Natural killer cell treated with Interleukin-12 subunit alpha and Interleukin-12 subunit beta and Interleukin-15 and Interleukin-18, amount 100 ng/mL, for 72 hours (primary cell): ENCODE measurements at regions not wholly inside any gene's neighbourhood (a gene's known extent, or its start where the extent isn't known, plus 50 kb on each side); places are given as distances from the start of the nearest gene placed in this dataset.
A peak's percentile ranks its signal among the peaks of the same experiment; 100 is the strongest.

Source experiments
- ATAC-seq, 2 donors: fragments of 150-1000 bp; cut with Tn5 transposase in 1 of 2; sonication (Bioruptor Pico), chemical (Tn5 transposase) in 1 of 2; 2 replicates each; pipeline ENCODE4 v1.10.0; 2021
- DNase-seq: peaks from one replicate; pipeline ENCODE4 v3.0.0; 2022; ENCODE audit warnings: low spot score
- H3K27ac Mint-ChIP-seq, 2 donors: 1 replicate in 1 of 2; 2 replicates in 1 of 2; pipeline ENCODE4 v1.8.0; 2022; ENCODE audit warnings: mixed read lengths in 2 of 2, mild to moderate bottlenecking in 1 of 2, moderate library complexity in 1 of 2
- H3K27me3 Mint-ChIP-seq, 2 donors: 1 replicate in 1 of 2; 2 replicates in 1 of 2; pipeline ENCODE4 v1.8.0; 2022; ENCODE audit warnings: mixed read lengths in 2 of 2
- H3K36me3 Mint-ChIP-seq: one replicate; pipeline ENCODE4 v1.8.0; 2022; ENCODE audit warnings: mixed read lengths
- H3K4me1 Mint-ChIP-seq, 2 donors: 1 replicate in 1 of 2; 2 replicates in 1 of 2; pipeline ENCODE4 v1.8.0; 2022; ENCODE audit warnings: low read depth in 2 of 2, mixed read lengths in 2 of 2, mild to moderate bottlenecking in 1 of 2
- H3K4me3 Mint-ChIP-seq: one replicate; pipeline ENCODE4 v1.8.0; 2022; ENCODE audit warnings: mixed read lengths
- H3K9me3 Mint-ChIP-seq: 2 replicates; pipeline ENCODE4 v1.8.0; 2022; ENCODE audit warnings: mixed read lengths

- H3K36me3 Mint-ChIP-seq: no peaks in the 10 kb centered on the region
- H3K4me1 Mint-ChIP-seq: no peaks in the 10 kb centered on the region
- H3K27me3 Mint-ChIP-seq: peaks cover 24 to 64% of the 10 kb centered on the region in 2 donors
- H3K4me3 Mint-ChIP-seq: no peak overlapping the region
- no peaks in the 10 kb centered on the region for H3K9me3 Mint-ChIP-seq
- DNase-seq: no peak
- no peak overlapping the region for H3K27ac Mint-ChIP-seq
- ATAC-seq: no peak
Measured at GRCh38 chr11:19380375-19380774, 139.6 kb upstream of the E2F8 start.

GRCh38 chr11:19379465-19379864, 138.7 kb upstream of the E2F8 start:
- Mint-ChIP-seq H3K9me3 (no peaks in the 10 kb centered on the region), H3K4me3 (no peak overlapping the region), H3K27ac (no peak overlapping the region), H3K36me3 (no peaks in the 10 kb centered on the region), H3K27me3 (peaks cover 33 to 70% of the 10 kb centered on the region in 2 donors), H3K4me1 (no peaks in the 10 kb centered on the region)
- DNase-seq: no peak
- ATAC-seq: no peak

GRCh38 chr11:19378814-19379213, 138.1 kb upstream of the E2F8 start:
- H3K36me3 Mint-ChIP-seq: no peaks in the 10 kb centered on the region
- H3K4me3 Mint-ChIP-seq: no peak overlapping the region
- H3K27me3 Mint-ChIP-seq: peaks cover 33 to 72% of the 10 kb centered on the region in 2 donors
- no peaks in the 10 kb centered on the region for H3K4me1 Mint-ChIP-seq
- no peak for DNase-seq
- peak in 1 of 2 donors; percentile 7 for ATAC-seq
- H3K9me3 Mint-ChIP-seq: no peaks in the 10 kb centered on the region
- no peak overlapping the region for H3K27ac Mint-ChIP-seq

- H3K27ac Mint-ChIP-seq: no peak overlapping the region
- no peak for ATAC-seq
Measured at GRCh38 chr11:19377881-19378280, 137.1 kb upstream of the E2F8 start.

GRCh38 chr11:19375440-19375839, 134.7 kb upstream of the E2F8 start:
- DNase-seq (no peak), ATAC-seq (no peak)
- Mint-ChIP-seq H3K27ac (no peak overlapping the region), H3K9me3 (no peaks in the 10 kb centered on the region), H3K36me3 (no peaks in the 10 kb centered on the region), H3K27me3 (peaks cover 35 to 66% of the 10 kb centered on the region in 2 donors), H3K4me1 (no peaks in the 10 kb centered on the region), H3K4me3 (no peak overlapping the region)

More at GRCh38 chr11:19377881-19378280, 137.1 kb upstream of the E2F8 start:
- no peaks in the 10 kb centered on the region for H3K4me1 Mint-ChIP-seq
- H3K9me3 Mint-ChIP-seq: no peaks in the 10 kb centered on the region
- H3K36me3 Mint-ChIP-seq: no peaks in the 10 kb centered on the region
- peaks cover 37 to 73% of the 10 kb centered on the region in 2 donors for H3K27me3 Mint-ChIP-seq
- no peak for DNase-seq
- H3K4me3 Mint-ChIP-seq: no peak overlapping the region

GRCh38 chr11:19374151-19374569, 133.4 kb upstream of the E2F8 start:
- Mint-ChIP-seq H3K36me3 (no peaks in the 10 kb centered on the region), H3K9me3 (no peaks in the 10 kb centered on the region), H3K27ac (no peak overlapping the region), H3K27me3 (peaks cover 32 to 63% of the 10 kb centered on the region in 2 donors), H3K4me1 (no peaks in the 10 kb centered on the region), H3K4me3 (no peak overlapping the region)
- peak in 1 of 2 donors; percentile 50 for ATAC-seq
- DNase-seq: no peak

- Mint-ChIP-seq H3K4me1 (no peaks in the 10 kb centered on the region), H3K4me3 (no peak overlapping the region), H3K36me3 (no peaks in the 10 kb centered on the region)
Measured at GRCh38 chr11:19372381-19372780, 131.6 kb upstream of the E2F8 start.

GRCh38 chr11:19370100-19370861, 129.5 kb upstream of the E2F8 start:
- Mint-ChIP-seq H3K27me3 (peaks cover 28 to 34% of the 10 kb centered on the region in 2 donors), H3K36me3 (no peaks in the 10 kb centered on the region), H3K9me3 (no peaks in the 10 kb centered on the region), H3K4me1 (no peaks in the 10 kb centered on the region), H3K4me3 (no peak overlapping the region), H3K27ac (no peak overlapping the region)
- DNase-seq (no peak), ATAC-seq (no peak)

More at GRCh38 chr11:19372381-19372780, 131.6 kb upstream of the E2F8 start:
- ATAC-seq (no peak), DNase-seq (no peak)
- Mint-ChIP-seq H3K9me3 (no peaks in the 10 kb centered on the region), H3K27ac (no peak overlapping the region), H3K27me3 (peaks cover 39 to 55% of the 10 kb centered on the region in 2 donors)

GRCh38 chr11:19368726-19369375, 128.1 kb upstream of the E2F8 start:
- Mint-ChIP-seq H3K4me3 (no peak overlapping the region), H3K27ac (no peak overlapping the region), H3K27me3 (peaks cover 21 to 25% of the 10 kb centered on the region in 2 donors), H3K36me3 (no peaks in the 10 kb centered on the region), H3K4me1 (no peaks in the 10 kb centered on the region), H3K9me3 (no peaks in the 10 kb centered on the region)
- DNase-seq (no peak), ATAC-seq (no peak)

- Mint-ChIP-seq H3K9me3 (no peaks in the 10 kb centered on the region), H3K4me1 (no peaks in the 10 kb centered on the region), H3K36me3 (no peaks in the 10 kb centered on the region), H3K27ac (no peak overlapping the region), H3K27me3 (peaks cover 8 to 20% of the 10 kb centered on the region in 2 donors), H3K4me3 (no peak overlapping the region)
- no peak for ATAC-seq
- no peak for DNase-seq
Measured at GRCh38 chr11:19366992-19367709, 126.4 kb upstream of the E2F8 start.

GRCh38 chr11:19365743-19366410, 125.1 kb upstream of the E2F8 start:
- H3K27me3 Mint-ChIP-seq: peaks cover 8 to 21% of the 10 kb centered on the region in 2 donors
- H3K4me1 Mint-ChIP-seq: no peaks in the 10 kb centered on the region
- ATAC-seq (peak in 1 of 2 donors; percentile 54), DNase-seq (no peak)
- no peaks in the 10 kb centered on the region for H3K36me3 Mint-ChIP-seq
- H3K9me3 Mint-ChIP-seq: no peaks in the 10 kb centered on the region
- no peak overlapping the region for H3K27ac Mint-ChIP-seq
- H3K4me3 Mint-ChIP-seq: no peak overlapping the region

GRCh38 chr11:19359221-19360000, 118.7 kb upstream of the E2F8 start:
- Mint-ChIP-seq H3K36me3 (no peaks in the 10 kb centered on the region), H3K27me3 (peaks cover 16 to 24% of the 10 kb centered on the region in 2 donors), H3K27ac (no peak overlapping the region), H3K4me3 (no peak overlapping the region), H3K4me1 (no peaks in the 10 kb centered on the region), H3K9me3 (no peaks in the 10 kb centered on the region)
- DNase-seq: no peak
- no peak for ATAC-seq

GRCh38 chr11:19357943-19358342, 117.2 kb upstream of the E2F8 start:
- DNase-seq (no peak), ATAC-seq (no peak)
- H3K27me3 Mint-ChIP-seq: peaks cover 16 to 28% of the 10 kb centered on the region in 2 donors
- no peaks in the 10 kb centered on the region for H3K4me1 Mint-ChIP-seq
- H3K36me3 Mint-ChIP-seq: no peaks in the 10 kb centered on the region
- H3K4me3 Mint-ChIP-seq: no peak overlapping the region
- no peak overlapping the region for H3K27ac Mint-ChIP-seq
- no peaks in the 10 kb centered on the region for H3K9me3 Mint-ChIP-seq
